Neural cell (in vitro differentiated cells): ENCODE measurements at regions not wholly inside any gene's neighbourhood (a gene's known extent, or its start where the extent isn't known, plus 50 kb on each side); places are given as distances from the start of the nearest gene placed in this dataset.

Experiments used
- H2AFZ ChIP-seq: fragments of 200-600, 300-800 bp; sonication (generic), shearing (Covaris generic); 2 replicates; pipeline ENCODE4 v1.6.0; 2014; ENCODE audit warnings: low read depth, mild to moderate bottlenecking, antibody characterized with exemption, low read length, moderate library complexity
- H3F3A ChIP-seq: fragments of 200-600 bp; shearing (Covaris generic); 2 replicates; pipeline ENCODE4 v1.6.1; 2016; ENCODE audit warnings: mild to moderate bottlenecking, moderate library complexity, mixed read lengths, antibody characterized with exemption, low read length; ENCODE audit not compliant: insufficient read depth, poor library complexity, severe bottlenecking
- H3K27ac ChIP-seq: fragments of 200-600, 300-800 bp; sonication (generic), shearing (Covaris generic); 2 replicates; pipeline ENCODE4 v1.5.1; 2014; ENCODE audit warnings: mild to moderate bottlenecking, low read length, moderate library complexity
- H3K27me3 ChIP-seq: fragments of 300-800, 200-600 bp; sonication (generic), shearing (Covaris generic); 2 replicates; pipeline ENCODE4 v1.6.0; 2014; ENCODE audit warnings: mild to moderate bottlenecking, low read depth, low read length, moderate library complexity; ENCODE audit not compliant: insufficient read depth
- H3K36me3 ChIP-seq: fragments of 300-800, 200-600 bp; sonication (generic), shearing (Covaris generic); 2 replicates; pipeline ENCODE4 v1.5.1; 2014; ENCODE audit warnings: mild to moderate bottlenecking, antibody characterized with exemption, low read length, moderate library complexity; ENCODE audit not compliant: insufficient read depth
- H3K4me2 ChIP-seq: fragments of 300-800, 200-600 bp; sonication (generic), shearing (Covaris generic); 2 replicates; pipeline ENCODE4 v1.6.0; 2014; ENCODE audit warnings: mild to moderate bottlenecking, low read length
- H3K4me3 ChIP-seq: fragments of 300-800, 200-600 bp; sonication (generic), shearing (Covaris generic); 2 replicates; pipeline ENCODE4 v1.5.1; 2014; ENCODE audit warnings: mild to moderate bottlenecking, low read length, moderate library complexity
- H3K79me2 ChIP-seq: fragments of 200-600 bp; shearing (Covaris generic); replicated peaks from 2 replicates; pipeline ENCODE4 v1.6.0; 2014; ENCODE audit warnings: mild to moderate bottlenecking, low read length, moderate library complexity; ENCODE audit not compliant: insufficient read depth
- H3K9ac ChIP-seq: fragments of 300-800, 200-600 bp; sonication (generic), shearing (Covaris generic); 2 replicates; pipeline ENCODE4 v1.6.1; 2016; ENCODE audit warnings: mild to moderate bottlenecking, low read length, mixed read lengths
- H3K9me2 ChIP-seq: fragments of 200-600 bp; shearing (Covaris generic); 2 replicates; pipeline ENCODE4 v1.6.1; 2016; ENCODE audit warnings: mild to moderate bottlenecking, low read length, mixed read lengths; ENCODE audit not compliant: insufficient read depth
- H3K9me3 ChIP-seq: fragments of 200-600, 300-800 bp; sonication (generic), shearing (Covaris generic); 2 replicates; pipeline ENCODE4 v1.6.1; 2016; ENCODE audit warnings: mild to moderate bottlenecking, mixed run types, low read length, moderate library complexity, mixed read lengths
- H4K20me1 ChIP-seq: fragments of 200-600 bp; shearing (Covaris generic); 2 replicates; pipeline ENCODE4 v1.6.1; 2016; ENCODE audit warnings: mild to moderate bottlenecking, mixed run types; ENCODE audit not compliant: insufficient read depth
- EP300 ChIP-seq: fragments of 450-650 bp; conservative IDR thresholded peaks from 2 replicates; pipeline ENCODE4 v1.6.1; 2014; ENCODE audit warnings: antibody characterized with exemption, mild to moderate bottlenecking, moderate library complexity; ENCODE audit not compliant: poor library complexity, severe bottlenecking
- EZH2 ChIP-seq: fragments of 200-600, 300-800 bp; shearing (Covaris generic), sonication (generic); IDR thresholded peaks from 2 replicates; pipeline ENCODE4 v1.6.1; 2014; ENCODE audit warnings: antibody characterized with exemption, low read length, borderline replicate concordance, mild to moderate bottlenecking; ENCODE audit not compliant: insufficient read depth, poor library complexity, severe bottlenecking
- MXI1 ChIP-seq: fragments of 450-650 bp; conservative IDR thresholded peaks from 2 replicates; pipeline ENCODE4 v1.6.1; 2014; ENCODE audit warnings: antibody characterized with exemption, mild to moderate bottlenecking; ENCODE audit not compliant: poor library complexity, severe bottlenecking
- POLR2AphosphoS5 ChIP-seq: IDR thresholded peaks from 2 replicates; pipeline ENCODE4 v1.6.1; 2012
- RAD21 ChIP-seq: fragments of 450-650 bp; conservative IDR thresholded peaks from 2 replicates; pipeline ENCODE4 v1.6.1; 2014; ENCODE audit warnings: antibody characterized with exemption, mild to moderate bottlenecking, moderate library complexity
- SMC3 ChIP-seq: fragments of 450-650 bp; conservative IDR thresholded peaks from 2 replicates; pipeline ENCODE4 v1.6.1; 2014; ENCODE audit warnings: antibody characterized with exemption, mild to moderate bottlenecking, moderate library complexity; ENCODE audit not compliant: poor library complexity
- TAF1 ChIP-seq: IDR thresholded peaks from 2 replicates; pipeline ENCODE4 v1.6.1; 2012; ENCODE audit warnings: low read depth
- TF ChIP-seq, protein P1 (sequence below): fragments of 450-650 bp; IDR thresholded peaks from 2 replicates; pipeline ENCODE4 v1.5.1; 2014; ENCODE audit warnings: antibody characterized with exemption, mild to moderate bottlenecking, moderate library complexity; ENCODE audit not compliant: poor library complexity, severe bottlenecking
- TF ChIP-seq, protein P2 (sequence below): IDR thresholded peaks from 2 replicates; pipeline ENCODE4 v1.6.1; 2012; ENCODE audit warnings: borderline replicate concordance

DNA sequence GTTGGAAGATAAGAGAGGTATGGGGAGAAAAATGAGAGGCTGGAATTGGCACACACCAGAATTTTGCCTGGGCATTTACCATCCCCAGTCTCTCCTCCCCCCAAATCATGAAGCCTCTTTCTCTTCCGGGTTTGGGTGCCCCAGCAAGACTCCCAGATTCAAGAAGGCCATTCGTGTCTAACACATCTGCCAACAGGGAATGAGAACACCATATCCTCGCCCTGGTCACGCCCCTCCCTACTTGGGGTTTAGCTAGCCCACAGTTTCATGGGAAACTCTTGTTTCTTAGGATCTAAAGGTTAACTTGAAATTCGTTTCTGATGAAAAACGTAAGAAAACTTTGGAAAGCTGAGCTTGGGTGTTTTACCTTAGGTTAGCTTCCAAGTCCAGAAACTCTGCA is 105.5 kb upstream of the TMEM170B start:
- Histone ChIP-seq H2AFZ (no peak overlapping the region), H3K9me3 (no peaks in the 10 kb centered on the region), H4K20me1 (no peaks in the 10 kb centered on the region), H3K9me2 (no peaks in the 10 kb centered on the region), H3K4me2 (no peak overlapping the region), H3K36me3 (no peaks in the 10 kb centered on the region), H3K27ac (no peak overlapping the region), H3K4me3 (no peak overlapping the region), H3K27me3 (no peaks in the 10 kb centered on the region), H3K79me2 (no peaks in the 10 kb centered on the region), H3K9ac (no peak overlapping the region), H3F3A (no peaks in the 10 kb centered on the region)
- no peak for TF ChIP-seq SMC3
- TF ChIP-seq EZH2 = no peak
- TF ChIP-seq POLR2AphosphoS5 = no peak
- no peak for TF ChIP-seq TAF1
- TF ChIP-seq, protein P1, sequence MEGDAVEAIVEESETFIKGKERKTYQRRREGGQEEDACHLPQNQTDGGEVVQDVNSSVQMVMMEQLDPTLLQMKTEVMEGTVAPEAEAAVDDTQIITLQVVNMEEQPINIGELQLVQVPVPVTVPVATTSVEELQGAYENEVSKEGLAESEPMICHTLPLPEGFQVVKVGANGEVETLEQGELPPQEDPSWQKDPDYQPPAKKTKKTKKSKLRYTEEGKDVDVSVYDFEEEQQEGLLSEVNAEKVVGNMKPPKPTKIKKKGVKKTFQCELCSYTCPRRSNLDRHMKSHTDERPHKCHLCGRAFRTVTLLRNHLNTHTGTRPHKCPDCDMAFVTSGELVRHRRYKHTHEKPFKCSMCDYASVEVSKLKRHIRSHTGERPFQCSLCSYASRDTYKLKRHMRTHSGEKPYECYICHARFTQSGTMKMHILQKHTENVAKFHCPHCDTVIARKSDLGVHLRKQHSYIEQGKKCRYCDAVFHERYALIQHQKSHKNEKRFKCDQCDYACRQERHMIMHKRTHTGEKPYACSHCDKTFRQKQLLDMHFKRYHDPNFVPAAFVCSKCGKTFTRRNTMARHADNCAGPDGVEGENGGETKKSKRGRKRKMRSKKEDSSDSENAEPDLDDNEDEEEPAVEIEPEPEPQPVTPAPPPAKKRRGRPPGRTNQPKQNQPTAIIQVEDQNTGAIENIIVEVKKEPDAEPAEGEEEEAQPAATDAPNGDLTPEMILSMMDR = no peak
- TF ChIP-seq, protein P2, sequence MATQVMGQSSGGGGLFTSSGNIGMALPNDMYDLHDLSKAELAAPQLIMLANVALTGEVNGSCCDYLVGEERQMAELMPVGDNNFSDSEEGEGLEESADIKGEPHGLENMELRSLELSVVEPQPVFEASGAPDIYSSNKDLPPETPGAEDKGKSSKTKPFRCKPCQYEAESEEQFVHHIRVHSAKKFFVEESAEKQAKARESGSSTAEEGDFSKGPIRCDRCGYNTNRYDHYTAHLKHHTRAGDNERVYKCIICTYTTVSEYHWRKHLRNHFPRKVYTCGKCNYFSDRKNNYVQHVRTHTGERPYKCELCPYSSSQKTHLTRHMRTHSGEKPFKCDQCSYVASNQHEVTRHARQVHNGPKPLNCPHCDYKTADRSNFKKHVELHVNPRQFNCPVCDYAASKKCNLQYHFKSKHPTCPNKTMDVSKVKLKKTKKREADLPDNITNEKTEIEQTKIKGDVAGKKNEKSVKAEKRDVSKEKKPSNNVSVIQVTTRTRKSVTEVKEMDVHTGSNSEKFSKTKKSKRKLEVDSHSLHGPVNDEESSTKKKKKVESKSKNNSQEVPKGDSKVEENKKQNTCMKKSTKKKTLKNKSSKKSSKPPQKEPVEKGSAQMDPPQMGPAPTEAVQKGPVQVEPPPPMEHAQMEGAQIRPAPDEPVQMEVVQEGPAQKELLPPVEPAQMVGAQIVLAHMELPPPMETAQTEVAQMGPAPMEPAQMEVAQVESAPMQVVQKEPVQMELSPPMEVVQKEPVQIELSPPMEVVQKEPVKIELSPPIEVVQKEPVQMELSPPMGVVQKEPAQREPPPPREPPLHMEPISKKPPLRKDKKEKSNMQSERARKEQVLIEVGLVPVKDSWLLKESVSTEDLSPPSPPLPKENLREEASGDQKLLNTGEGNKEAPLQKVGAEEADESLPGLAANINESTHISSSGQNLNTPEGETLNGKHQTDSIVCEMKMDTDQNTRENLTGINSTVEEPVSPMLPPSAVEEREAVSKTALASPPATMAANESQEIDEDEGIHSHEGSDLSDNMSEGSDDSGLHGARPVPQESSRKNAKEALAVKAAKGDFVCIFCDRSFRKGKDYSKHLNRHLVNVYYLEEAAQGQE = no peak
- no peak for TF ChIP-seq RAD21
- TF ChIP-seq MXI1 = no peak
- no peak for TF ChIP-seq EP300

DNA sequence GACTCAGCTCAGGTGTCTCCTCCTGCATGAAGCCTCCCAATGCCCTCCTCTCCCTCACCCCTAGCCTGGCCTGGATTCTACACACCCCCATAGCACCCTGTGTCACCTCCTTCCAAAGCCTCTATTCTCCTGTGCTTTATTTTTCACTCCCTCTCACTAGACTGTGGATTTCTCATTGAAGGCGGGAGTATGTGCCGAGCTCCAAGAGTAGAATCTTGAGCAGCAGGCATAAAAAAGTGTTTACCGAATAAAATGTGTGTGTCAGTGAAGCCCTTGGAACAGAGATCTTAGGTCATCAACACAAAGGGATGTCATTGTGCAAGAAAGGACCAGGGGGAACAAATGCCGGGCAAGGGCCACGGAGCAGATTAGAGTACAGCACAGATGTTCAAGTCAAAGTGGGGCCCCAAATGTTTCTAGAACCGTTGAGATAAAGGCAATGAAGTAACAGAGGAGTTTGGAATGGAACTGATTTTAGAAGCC is 106.1 kb upstream of the TMEM170B start:
- Histone ChIP-seq H3K27ac (no peak overlapping the region), H2AFZ (no peak overlapping the region), H3K4me2 (no peak overlapping the region), H3K9me2 (no peaks in the 10 kb centered on the region), H3K9ac (no peak overlapping the region), H3K36me3 (no peaks in the 10 kb centered on the region), H4K20me1 (no peaks in the 10 kb centered on the region), H3K79me2 (no peaks in the 10 kb centered on the region), H3K4me3 (no peak overlapping the region), H3K27me3 (no peaks in the 10 kb centered on the region), H3K9me3 (no peaks in the 10 kb centered on the region), H3F3A (no peaks in the 10 kb centered on the region)
- TF ChIP-seq, protein P2 = no peak
- TF ChIP-seq, protein P1 = no peak
- TF ChIP-seq EP300 (no peak), EZH2 (no peak), RAD21 (no peak), TAF1 (no peak), POLR2AphosphoS5 (no peak), MXI1 (no peak), SMC3 (no peak)
